IMR-90 (cell line): ENCODE measurements at regions not wholly inside any gene's neighbourhood (a gene's known extent, or its start where the extent isn't known, plus 50 kb on each side); places are given as distances from the start of the nearest gene placed in this dataset.

ENCODE experiments used
- ATAC-seq: fragments of 200-7000 bp; cut with Tn5 transposase; 2 replicates; pipeline ENCODE4 v1.9.1; 2020; ENCODE audit warnings: low read depth, mild to moderate bottlenecking, moderate library complexity
- BruUV-seq: library from RNA; stranded (reverse); fragments of 400-500 nt; replicated peaks from 2 replicates; lab custom pipeline; 2021; lab: Mats Ljungman, UMichigan
- CTCF ChIA-PET: fragments of 300-600 bp; formaldehyde crosslinking; extraction: SDS; loops from one replicate; lab custom pipeline; 2021; ENCODE audit warnings: antibody characterized with exemption; lab: Yijun Ruan, JAX
- POLR2A ChIA-PET: fragments of 300-600 bp; sonication (Branson Sonifier 250); formaldehyde crosslinking; loops from one replicate; lab custom pipeline; 2022; ENCODE audit warnings: antibody characterized with exemption; ENCODE audit not compliant: unreplicated experiment; lab: Charles Lee
- DNase-seq: peaks from one replicate; pipeline ENCODE4 v3.0.0; 2013
- H2AFZ ChIP-seq: replicated peaks from 2 replicates; pipeline ENCODE3; 2013; ENCODE audit warnings: low read length, mild to moderate bottlenecking; ENCODE audit not compliant: poor library complexity
- H2AK5ac ChIP-seq: 2 replicates; pipeline ENCODE4 v1.6.1; 2013; ENCODE audit warnings: low read depth, low read length, inconsistent platforms
- H2AK9ac ChIP-seq: replicated peaks from 2 replicates; pipeline ENCODE3; 2013; ENCODE audit warnings: mild to moderate bottlenecking, low read depth, low read length, moderate library complexity; ENCODE audit not compliant: poor library complexity
- H2BK120ac ChIP-seq: 2 replicates; pipeline ENCODE4 v1.6.1; 2013; ENCODE audit warnings: low read depth, low read length, inconsistent platforms
- H2BK15ac ChIP-seq: 3 replicates; pipeline ENCODE4 v1.6.1; 2013; ENCODE audit warnings: low read depth, low read length, inconsistent platforms
- H2BK20ac ChIP-seq: 2 replicates; pipeline ENCODE4 v1.6.1; 2013; ENCODE audit warnings: low read depth, mild to moderate bottlenecking, inconsistent platforms, low read length, moderate library complexity
- H2BK5ac ChIP-seq: 2 replicates; pipeline ENCODE4 v1.6.1; 2013; ENCODE audit warnings: mild to moderate bottlenecking, low read depth, low read length, inconsistent platforms; ENCODE audit not compliant: poor library complexity, severe bottlenecking
- H3K14ac ChIP-seq: replicated peaks from 2 replicates; pipeline ENCODE4 v1.6.1; 2013; ENCODE audit warnings: low read depth, low read length, inconsistent platforms
- H3K18ac ChIP-seq: 2 replicates; pipeline ENCODE4 v1.6.1; 2013; ENCODE audit warnings: low read depth, low read length, control low read depth
- H3K23ac ChIP-seq: 2 replicates; pipeline ENCODE4 v1.6.1; 2013; ENCODE audit warnings: low read depth, low read length, inconsistent platforms
- H3K27ac ChIP-seq: 2 replicates; pipeline ENCODE4 v1.5.1; 2013; ENCODE audit warnings: mild to moderate bottlenecking, control low read depth, low read length; ENCODE audit not compliant: insufficient read depth
- H3K27me3 ChIP-seq: 2 replicates; pipeline ENCODE4 v1.6.1; 2013; ENCODE audit warnings: low read length; ENCODE audit not compliant: control insufficient read depth, insufficient read depth
- H3K36me3 ChIP-seq: 2 replicates; pipeline ENCODE4 v1.6.1; 2013; ENCODE audit warnings: low read length, mixed read lengths; ENCODE audit not compliant: control insufficient read depth, insufficient read depth
- H3K4ac ChIP-seq: 2 replicates; pipeline ENCODE4 v1.6.1; 2013; ENCODE audit warnings: low read depth, low read length, inconsistent platforms
- H3K4me1 ChIP-seq: 2 replicates; pipeline ENCODE4 v1.6.1; 2013; ENCODE audit warnings: low read length, mixed read lengths; ENCODE audit not compliant: control insufficient read depth, insufficient read depth
- H3K4me2 ChIP-seq: 2 replicates; pipeline ENCODE4 v1.6.1; 2013; ENCODE audit warnings: low read depth, mild to moderate bottlenecking, control low read depth, low read length, moderate library complexity
- H3K4me3 ChIP-seq: 2 replicates; pipeline ENCODE4 v1.5.1; 2013; ENCODE audit warnings: low read depth, mild to moderate bottlenecking, control low read depth, low read length, moderate library complexity; ENCODE audit not compliant: insufficient read depth
- H3K56ac ChIP-seq: 2 replicates; pipeline ENCODE4 v1.6.1; 2013; ENCODE audit warnings: low read length, inconsistent platforms; ENCODE audit not compliant: insufficient read depth; ENCODE audit errors: extremely low read depth
- H3K79me1 ChIP-seq, 2 experiments: 2 replicates each; pipeline ENCODE4 v1.6.1; 2013; ENCODE audit warnings: low read length in 2 of 2, inconsistent platforms in 1 of 2, low read depth in 1 of 2
- H3K9ac ChIP-seq: 2 replicates; pipeline ENCODE4 v1.6.1; 2013; ENCODE audit warnings: low read depth, low read length, control low read depth
- H3K9me1 ChIP-seq: 2 replicates; pipeline ENCODE4 v1.6.1; 2013; ENCODE audit warnings: low read length, inconsistent platforms; ENCODE audit not compliant: insufficient read depth
- H3K9me3 ChIP-seq: 2 replicates; pipeline ENCODE4 v1.6.1; 2013; ENCODE audit warnings: low read length; ENCODE audit not compliant: control insufficient read depth, insufficient read depth
- H4K20me1 ChIP-seq: 2 replicates; pipeline ENCODE4 v1.6.1; 2013; ENCODE audit warnings: low read length, inconsistent platforms; ENCODE audit not compliant: insufficient read depth
- H4K5ac ChIP-seq: 2 replicates; pipeline ENCODE4 v1.6.1; 2013; ENCODE audit warnings: mild to moderate bottlenecking, low read depth, low read length, control low read depth
- H4K8ac ChIP-seq, 2 experiments: 2 replicates each; pipeline ENCODE4 v1.6.1; 2013; ENCODE audit warnings: low read depth in 2 of 2, low read length in 2 of 2, control low read depth in 1 of 2, inconsistent platforms in 1 of 2
- H4K91ac ChIP-seq: 2 replicates; pipeline ENCODE4 v1.6.1; 2013; ENCODE audit warnings: low read depth, low read length, inconsistent platforms; ENCODE audit not compliant: insufficient read depth
- CHD1 ChIP-seq: IDR thresholded peaks from 2 replicates; pipeline ENCODE4 v1.6.1; 2012; ENCODE audit warnings: low read depth, low read length, improper control_type of control experiment
- FOS ChIP-seq: fragments of 150-350 bp; IDR thresholded peaks from 2 replicates; pipeline ENCODE4 v1.6.1; 2016; ENCODE audit warnings: low read depth, low read length
- MAFK ChIP-seq: IDR thresholded peaks from 2 replicates; pipeline ENCODE4 v1.6.1; 2012; ENCODE audit warnings: low read depth, low read length, improper control_type of control experiment
- MAZ ChIP-seq: IDR thresholded peaks from 2 replicates; pipeline ENCODE4 v1.6.1; 2012; ENCODE audit warnings: low read depth, mild to moderate bottlenecking, low read length, improper control_type of control experiment, moderate library complexity, borderline replicate concordance
- NFE2L2 ChIP-seq: fragments of 150-350 bp; IDR thresholded peaks from 2 replicates; pipeline ENCODE4 v1.6.1; 2016; ENCODE audit warnings: low read depth, mild to moderate bottlenecking, low read length
- POLR2A ChIP-seq: IDR thresholded peaks from 2 replicates; pipeline ENCODE4 v1.6.1; 2012; ENCODE audit warnings: mild to moderate bottlenecking, low read depth, low read length
- RFX5 ChIP-seq: IDR thresholded peaks from 2 replicates; pipeline ENCODE4 v1.8.0; 2012; ENCODE audit warnings: low read depth, mild to moderate bottlenecking, low read length, moderate library complexity
- SMC3 ChIP-seq: fragments of 150-350 bp; IDR thresholded peaks from 2 replicates; pipeline ENCODE4 v1.6.1; 2016; ENCODE audit warnings: low read depth, mild to moderate bottlenecking, antibody characterized with exemption, low read length, moderate library complexity
- WGBS, 2 experiments: methylation state at CpG; one replicate each; pipeline versions ENCODE4 v1.1.5 to v1.1.7; 2013; ENCODE audit warnings: missing lambda C conversion rate in 2 of 2; ENCODE audit not compliant: insufficient read length in 1 of 2; ENCODE audit errors: extremely low coverage in 2 of 2; 5-methylcytosine and 5-hydroxymethylcytosine counted together
- dilution Hi-C: fragments of 300-500 bp; cut with HindIII; formaldehyde crosslinking; loops from one replicate; pipeline ENCODE4 v1.14.3; 2018; ENCODE audit warnings: low sequenced_read_pairs; ENCODE audit not compliant: unreplicated experiment
- in situ Hi-C: fragments of 300-500 bp; cut with MboI; formaldehyde crosslinking; loops from 3 replicates; pipeline ENCODE4 v1.14.3; 2019; ENCODE audit warnings: low sequenced_read_pairs, inconsistent platforms, mixed read lengths
- intact Hi-C: fragments of 100-400 bp; cut with micrococcal nuclease; formaldehyde crosslinking; loops from 2 replicates; pipeline ENCODE4 v1.10.0; 2022
- TF ChIP-seq, protein P1 (sequence below): conservative IDR thresholded peaks from 2 replicates; pipeline ENCODE4 v1.5.1; 2012; ENCODE audit warnings: mild to moderate bottlenecking, low read depth, low read length, improper control_type of control experiment
- TF ChIP-seq, protein P2 (sequence below): fragments of 150-350 bp; IDR thresholded peaks from 2 replicates; pipeline ENCODE4 v1.6.1; 2017; ENCODE audit warnings: mild to moderate bottlenecking, antibody characterized with exemption, low read length, low read depth

DNA sequence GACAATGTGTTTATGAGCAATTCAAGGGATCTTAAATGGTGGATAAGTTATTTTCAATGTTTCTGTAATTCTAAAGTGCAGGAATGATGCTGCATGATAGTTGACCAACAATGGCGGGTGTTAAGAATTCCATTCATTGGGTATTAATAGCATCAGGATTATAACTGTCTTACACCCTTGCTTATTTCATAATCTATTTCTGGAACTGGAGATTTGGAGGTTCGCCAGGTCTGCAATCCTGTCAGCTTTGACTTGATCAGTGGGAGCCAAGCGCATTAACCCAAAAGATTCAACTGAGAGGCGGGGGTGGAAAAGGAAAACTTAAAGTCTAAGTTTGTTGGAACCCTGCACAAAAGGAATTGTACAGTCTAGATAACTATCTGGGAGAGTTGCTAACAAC, 114.9 kb upstream of the ZEB1 start:
- peaks cover 2% of the 10 kb centered on the region; the same call in 1 of the 2 replicates for H3K9me3 ChIP-seq
- no peak overlapping the region for H2BK15ac ChIP-seq
- H3K4me2 ChIP-seq: no peak overlapping the region
- no peaks in the 10 kb centered on the region for H3K9me1 ChIP-seq
- dilution Hi-C loops: no loop called here
- no peak overlapping the region for H3K4ac ChIP-seq
- ChIA-PET POLR2A (no interaction called here), CTCF (no interaction called here)
- no peak overlapping the region for H2AK9ac ChIP-seq
- no peak overlapping the region for H2AK5ac ChIP-seq
- no CpG with 5 or more reads among the region's 4 CpGs for WGBS, 2 experiments
- ATAC-seq (no peak), DNase-seq (peak; percentile 40)
- 0 out of 2 replicates have a peak, but pooled peaks cover 2% of the 10 kb centered on the region for H3K4me1 ChIP-seq
- in situ Hi-C loops: no loop called here
- no peaks in the 10 kb centered on the region for H3K36me3 ChIP-seq
- H3K14ac ChIP-seq: no peak overlapping the region
- no peak overlapping the region for H3K23ac ChIP-seq
- no peak overlapping the region for H4K5ac ChIP-seq
- H4K20me1 ChIP-seq: no peaks in the 10 kb centered on the region
- H2BK20ac ChIP-seq: no peak overlapping the region
- no peak overlapping the region for H2AFZ ChIP-seq
- H3K27me3 ChIP-seq: no peaks in the 10 kb centered on the region
- H3K27ac ChIP-seq: no peak overlapping the region
- no peak overlapping the region for H2BK120ac ChIP-seq
- H3K79me1 ChIP-seq: no peaks in the 10 kb centered on the region
- no peak overlapping the region for H3K18ac ChIP-seq
- intact Hi-C loops: no loop called here
- H3K4me3 ChIP-seq: no peak overlapping the region
- no peak overlapping the region for H2BK5ac ChIP-seq
- H3K56ac ChIP-seq: no peak overlapping the region
- TF ChIP-seq, protein P1, sequence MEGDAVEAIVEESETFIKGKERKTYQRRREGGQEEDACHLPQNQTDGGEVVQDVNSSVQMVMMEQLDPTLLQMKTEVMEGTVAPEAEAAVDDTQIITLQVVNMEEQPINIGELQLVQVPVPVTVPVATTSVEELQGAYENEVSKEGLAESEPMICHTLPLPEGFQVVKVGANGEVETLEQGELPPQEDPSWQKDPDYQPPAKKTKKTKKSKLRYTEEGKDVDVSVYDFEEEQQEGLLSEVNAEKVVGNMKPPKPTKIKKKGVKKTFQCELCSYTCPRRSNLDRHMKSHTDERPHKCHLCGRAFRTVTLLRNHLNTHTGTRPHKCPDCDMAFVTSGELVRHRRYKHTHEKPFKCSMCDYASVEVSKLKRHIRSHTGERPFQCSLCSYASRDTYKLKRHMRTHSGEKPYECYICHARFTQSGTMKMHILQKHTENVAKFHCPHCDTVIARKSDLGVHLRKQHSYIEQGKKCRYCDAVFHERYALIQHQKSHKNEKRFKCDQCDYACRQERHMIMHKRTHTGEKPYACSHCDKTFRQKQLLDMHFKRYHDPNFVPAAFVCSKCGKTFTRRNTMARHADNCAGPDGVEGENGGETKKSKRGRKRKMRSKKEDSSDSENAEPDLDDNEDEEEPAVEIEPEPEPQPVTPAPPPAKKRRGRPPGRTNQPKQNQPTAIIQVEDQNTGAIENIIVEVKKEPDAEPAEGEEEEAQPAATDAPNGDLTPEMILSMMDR: no peak
- TF ChIP-seq SMC3: no peak
- no peak for TF ChIP-seq MAFK
- no peak for TF ChIP-seq POLR2A
- TF ChIP-seq RFX5: no peak
- TF ChIP-seq, protein P2, sequence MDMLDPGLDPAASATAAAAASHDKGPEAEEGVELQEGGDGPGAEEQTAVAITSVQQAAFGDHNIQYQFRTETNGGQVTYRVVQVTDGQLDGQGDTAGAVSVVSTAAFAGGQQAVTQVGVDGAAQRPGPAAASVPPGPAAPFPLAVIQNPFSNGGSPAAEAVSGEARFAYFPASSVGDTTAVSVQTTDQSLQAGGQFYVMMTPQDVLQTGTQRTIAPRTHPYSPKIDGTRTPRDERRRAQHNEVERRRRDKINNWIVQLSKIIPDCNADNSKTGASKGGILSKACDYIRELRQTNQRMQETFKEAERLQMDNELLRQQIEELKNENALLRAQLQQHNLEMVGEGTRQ: no peak
- no peak for TF ChIP-seq FOS
- TF ChIP-seq CHD1: no peak
- no peak for TF ChIP-seq NFE2L2
- no peak for TF ChIP-seq MAZ
- H3K9ac ChIP-seq: no peak overlapping the region
- H4K91ac ChIP-seq: no peak overlapping the region
- BruUV-seq: no TSS peak
- H4K8ac ChIP-seq: no peak overlapping the region
